ENCODE measurements at regions not wholly inside any gene's neighbourhood (a gene's known extent, or its start where the extent isn't known, plus 50 kb on each side); places are given as distances from the start of the nearest gene placed in this dataset.
"Not testable (repeated sequence)": the region's sequence is repeated elsewhere in the genome, so short reads cannot be mapped to it uniquely, and the experiment has no call there.

DNA sequence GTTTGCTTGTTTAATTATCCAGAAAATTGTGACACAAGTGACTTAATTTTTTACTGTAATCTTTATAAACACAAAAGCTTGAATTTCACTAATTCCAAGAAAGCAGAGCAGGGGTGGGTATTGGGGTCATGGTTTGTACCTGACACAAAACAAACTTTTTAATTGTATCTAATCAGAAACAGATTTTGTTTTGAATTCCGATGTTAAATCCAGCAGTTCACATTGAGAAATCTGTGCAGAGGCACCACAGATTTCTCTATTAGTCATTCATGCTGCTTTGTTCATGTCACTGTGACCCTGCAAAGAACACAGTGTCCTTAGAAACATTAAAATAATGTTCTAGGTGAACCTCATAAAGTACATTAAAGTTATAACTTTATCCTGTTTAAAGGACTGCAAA is 443.4 kb downstream of the NYAP2 start:
- Mint-ChIP-seq H3K27me3 (peaks cover 5% of the 10 kb centered on the region), H3K27ac (no peak overlapping the region), H3K9me3 (peaks cover 4% of the 10 kb centered on the region), H3K4me1 (ENCODE audit: low read depth) (no peaks in the 10 kb centered on the region), H3K36me3 (ENCODE audit: low read depth) (no peaks in the 10 kb centered on the region), H3K4me3 (no peak overlapping the region)

DNA sequence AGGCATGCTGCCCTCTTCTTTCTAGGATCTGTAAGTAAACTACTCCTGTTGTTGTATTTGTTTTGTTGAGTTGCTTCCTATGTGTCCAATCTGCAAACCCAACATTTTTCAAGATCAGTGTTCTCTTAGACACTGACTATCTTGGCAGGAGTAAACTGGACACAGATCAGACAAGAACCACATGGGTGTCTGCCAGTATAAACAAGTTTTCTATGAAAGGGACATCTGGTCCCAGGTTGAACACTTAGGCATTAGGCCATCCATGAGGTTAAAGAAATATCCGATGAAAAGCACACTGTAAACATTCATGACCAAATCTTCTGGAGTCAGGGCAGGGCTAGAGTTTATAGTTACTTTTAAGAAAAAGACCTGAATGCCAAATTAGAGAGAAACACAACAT is 441.8 kb downstream of the NYAP2 start:
- Mint-ChIP-seq H3K9me3 (peaks cover 4% of the 10 kb centered on the region), H3K36me3 (ENCODE audit: low read depth) (no peaks in the 10 kb centered on the region), H3K4me3 (no peak overlapping the region), H3K27me3 (peaks cover 5% of the 10 kb centered on the region), H3K4me1 (ENCODE audit: low read depth) (no peaks in the 10 kb centered on the region), H3K27ac (no peak overlapping the region)

DNA sequence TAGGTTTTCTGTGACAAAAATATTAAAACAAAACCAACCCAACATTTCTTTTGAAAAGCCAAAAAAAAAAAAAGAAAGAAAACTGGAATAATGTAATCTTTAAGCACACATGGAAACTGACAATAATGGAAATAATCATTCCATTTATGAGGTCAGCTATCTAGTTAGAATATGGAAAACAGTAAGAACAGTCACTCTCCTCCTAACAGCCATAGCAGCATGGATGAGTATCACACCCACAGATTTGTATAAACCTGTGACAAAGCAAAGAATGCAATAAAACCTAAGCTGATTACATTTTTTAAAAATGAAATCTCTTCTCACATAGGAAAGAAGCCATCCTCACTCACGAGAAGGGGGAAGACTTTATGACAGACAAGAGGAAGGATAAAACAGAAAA is 437.8 kb downstream of the NYAP2 start:
- H3K9me3 Mint-ChIP-seq, result no peaks in the 10 kb centered on the region
- H3K36me3 Mint-ChIP-seq (ENCODE audit: low read depth), result no peaks in the 10 kb centered on the region
- peaks cover 9% of the 10 kb centered on the region for H3K27me3 Mint-ChIP-seq
- no peak overlapping the region for H3K4me3 Mint-ChIP-seq
- no peaks in the 10 kb centered on the region for H3K4me1 Mint-ChIP-seq (ENCODE audit: low read depth)
- no peak overlapping the region for H3K27ac Mint-ChIP-seq

DNA sequence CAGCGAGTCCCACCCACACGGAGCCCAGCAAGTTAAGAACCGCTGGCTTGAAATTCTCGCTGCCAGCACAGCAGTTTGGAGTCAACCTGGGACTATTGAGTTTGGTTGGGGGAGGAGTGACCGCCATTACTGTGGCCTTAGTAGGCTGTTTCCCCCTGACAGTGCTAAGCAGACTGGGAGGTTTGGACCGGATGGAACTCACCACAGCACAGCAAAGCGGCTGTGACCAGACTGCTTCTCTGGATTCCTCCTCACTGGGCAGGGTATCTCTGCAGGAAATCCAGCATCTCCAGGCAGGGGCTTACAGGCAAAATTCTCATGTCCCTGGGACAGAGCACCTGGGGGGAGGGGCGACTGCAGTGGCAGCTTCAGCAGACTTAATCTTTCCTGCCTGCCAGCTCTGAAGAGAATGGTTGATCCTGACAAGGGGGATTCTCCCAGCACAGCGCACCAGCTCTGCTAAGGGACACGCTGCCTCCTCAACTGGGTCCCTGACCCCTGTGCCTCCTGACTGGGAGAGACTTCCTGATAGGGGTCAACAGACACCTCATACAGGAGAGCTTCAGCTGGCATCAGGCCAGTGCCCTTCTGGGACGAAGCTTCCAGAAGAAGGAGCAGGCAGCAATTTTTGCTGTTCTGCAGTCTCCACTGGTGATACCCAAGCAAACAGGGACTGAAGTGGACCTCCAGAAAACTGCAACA is 425.4 kb downstream of the NYAP2 start:
- no peaks in the 10 kb centered on the region for H3K36me3 Mint-ChIP-seq (ENCODE audit: low read depth)
- H3K4me3 Mint-ChIP-seq, result no peak overlapping the region
- no peak overlapping the region for H3K27ac Mint-ChIP-seq
- H3K27me3 Mint-ChIP-seq, result no peaks in the 10 kb centered on the region
- H3K9me3 Mint-ChIP-seq, result peaks cover 12% of the 10 kb centered on the region
- no peaks in the 10 kb centered on the region for H3K4me1 Mint-ChIP-seq (ENCODE audit: low read depth)

DNA sequence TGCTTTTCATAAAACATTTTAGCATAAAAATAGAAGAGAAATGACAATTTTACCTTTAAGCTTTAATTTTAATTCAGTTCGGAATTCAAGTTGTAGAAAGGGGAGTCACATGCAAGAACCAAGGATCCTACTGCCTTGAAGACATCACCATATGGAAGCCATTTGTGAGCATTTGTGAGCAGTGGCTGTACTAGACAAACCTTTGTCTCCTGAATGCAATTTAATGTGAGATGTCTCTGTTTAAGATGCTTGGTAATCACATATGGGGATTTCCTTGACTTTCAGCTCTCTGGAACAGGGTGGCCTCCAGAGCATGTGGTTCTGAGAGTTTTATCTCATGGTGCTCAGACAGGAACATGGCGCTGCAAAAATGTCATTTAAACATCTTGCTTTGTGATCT is 421.8 kb downstream of the NYAP2 start:
- no peaks in the 10 kb centered on the region for H3K27me3 Mint-ChIP-seq
- no peaks in the 10 kb centered on the region for H3K4me1 Mint-ChIP-seq (ENCODE audit: low read depth)
- H3K4me3 Mint-ChIP-seq, result no peak overlapping the region
- H3K27ac Mint-ChIP-seq, result no peak overlapping the region
- peaks cover 12% of the 10 kb centered on the region for H3K9me3 Mint-ChIP-seq
- no peaks in the 10 kb centered on the region for H3K36me3 Mint-ChIP-seq (ENCODE audit: low read depth)

DNA sequence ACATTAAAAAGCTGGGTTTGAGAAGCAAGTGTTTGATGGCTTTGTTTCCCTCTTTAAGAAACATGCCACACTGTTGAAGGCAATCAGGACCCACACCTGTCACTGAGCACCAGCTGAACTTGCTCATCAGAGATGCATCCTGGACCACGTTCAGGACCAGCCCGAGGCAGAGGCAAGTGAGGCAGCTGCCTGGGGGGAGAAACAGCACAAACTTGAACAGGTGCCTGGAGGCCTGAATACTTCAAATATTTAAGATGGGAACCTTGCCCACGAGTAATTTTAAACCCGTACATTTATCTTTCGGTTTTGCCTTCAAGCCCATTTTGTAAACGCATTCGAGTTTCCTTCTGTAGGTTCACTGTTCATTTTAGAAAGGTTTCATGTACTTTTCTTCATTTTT is 421.3 kb downstream of the NYAP2 start:
- no peak overlapping the region for H3K27ac Mint-ChIP-seq
- peaks cover 8% of the 10 kb centered on the region for H3K9me3 Mint-ChIP-seq
- H3K27me3 Mint-ChIP-seq, result no peaks in the 10 kb centered on the region
- no peak overlapping the region for H3K4me3 Mint-ChIP-seq
- no peaks in the 10 kb centered on the region for H3K4me1 Mint-ChIP-seq (ENCODE audit: low read depth)
- no peaks in the 10 kb centered on the region for H3K36me3 Mint-ChIP-seq (ENCODE audit: low read depth)

DNA sequence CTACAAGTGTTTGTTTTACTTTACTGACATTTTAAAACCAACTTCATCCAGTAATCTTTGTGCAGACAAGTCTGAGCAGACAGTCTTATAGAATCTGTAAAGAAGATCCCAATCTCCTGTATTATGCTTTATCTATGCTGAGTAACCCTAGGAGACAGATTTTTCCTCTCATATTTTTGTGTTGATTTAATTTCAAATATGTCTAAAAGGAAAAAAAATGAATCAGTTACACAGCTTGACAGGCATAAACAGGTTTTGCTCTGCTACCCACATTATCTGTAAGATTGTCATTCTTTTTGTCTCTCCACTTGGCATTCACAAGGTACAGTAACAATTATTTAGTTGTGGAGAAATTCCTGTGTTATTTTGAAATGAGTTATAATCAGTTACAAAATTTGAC is 415.0 kb downstream of the NYAP2 start:
- H3K36me3 Mint-ChIP-seq (ENCODE audit: low read depth), result no peaks in the 10 kb centered on the region
- H3K27me3 Mint-ChIP-seq, result peaks cover 4% of the 10 kb centered on the region
- H3K9me3 Mint-ChIP-seq, result no peaks in the 10 kb centered on the region
- H3K4me3 Mint-ChIP-seq, result no peak overlapping the region
- no peaks in the 10 kb centered on the region for H3K4me1 Mint-ChIP-seq (ENCODE audit: low read depth)
- H3K27ac Mint-ChIP-seq, result no peak overlapping the region

DNA sequence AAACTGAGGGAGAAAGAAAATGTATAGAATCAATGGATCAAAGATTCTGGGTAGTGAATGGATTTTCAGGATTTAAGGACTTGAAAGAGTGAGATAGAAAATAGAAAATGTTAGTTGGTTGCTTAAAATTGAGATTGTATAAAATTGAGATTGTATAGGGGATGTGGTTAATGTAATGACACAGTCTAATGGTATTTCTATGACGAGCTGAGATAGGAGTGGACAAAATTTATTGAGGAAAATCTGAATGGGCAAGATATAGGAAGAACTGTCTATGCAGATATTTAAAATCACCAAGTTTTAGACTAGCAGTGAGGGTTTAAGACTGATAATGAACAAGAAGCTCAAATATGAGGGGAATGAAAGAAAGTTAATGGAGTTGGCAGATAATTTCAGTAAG is 406.6 kb downstream of the NYAP2 start:
- Mint-ChIP-seq H3K27me3 (peaks cover 6% of the 10 kb centered on the region), H3K4me3 (no peak overlapping the region), H3K9me3 (no peaks in the 10 kb centered on the region), H3K36me3 (ENCODE audit: low read depth) (no peaks in the 10 kb centered on the region), H3K27ac (no peak overlapping the region), H3K4me1 (ENCODE audit: low read depth) (no peaks in the 10 kb centered on the region)

DNA sequence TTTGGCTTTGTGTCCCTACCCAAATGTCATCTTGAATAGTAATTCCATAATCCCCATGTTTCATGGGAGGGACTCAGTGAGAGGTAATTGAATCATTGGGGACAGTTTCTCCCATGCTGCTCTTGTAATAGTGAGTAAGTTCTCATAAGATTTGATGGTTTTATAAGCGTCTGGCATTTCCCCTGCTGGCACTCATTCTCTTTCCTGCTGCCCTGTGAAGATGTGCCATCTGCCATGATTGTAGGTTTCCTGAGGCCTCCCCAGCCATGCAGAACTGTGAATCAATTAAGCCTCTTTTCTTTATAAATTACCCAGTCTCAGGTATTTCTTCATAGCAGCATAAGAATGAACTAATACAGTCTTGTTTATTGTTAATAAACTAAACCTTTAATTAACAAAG is 402.6 kb downstream of the NYAP2 start:
- H3K27me3 Mint-ChIP-seq; H3K36me3 Mint-ChIP-seq (ENCODE audit: low read depth); H3K4me3 Mint-ChIP-seq; H3K27ac Mint-ChIP-seq; H3K9me3 Mint-ChIP-seq; H3K4me1 Mint-ChIP-seq (ENCODE audit: low read depth): not testable (repeated sequence)

DNA sequence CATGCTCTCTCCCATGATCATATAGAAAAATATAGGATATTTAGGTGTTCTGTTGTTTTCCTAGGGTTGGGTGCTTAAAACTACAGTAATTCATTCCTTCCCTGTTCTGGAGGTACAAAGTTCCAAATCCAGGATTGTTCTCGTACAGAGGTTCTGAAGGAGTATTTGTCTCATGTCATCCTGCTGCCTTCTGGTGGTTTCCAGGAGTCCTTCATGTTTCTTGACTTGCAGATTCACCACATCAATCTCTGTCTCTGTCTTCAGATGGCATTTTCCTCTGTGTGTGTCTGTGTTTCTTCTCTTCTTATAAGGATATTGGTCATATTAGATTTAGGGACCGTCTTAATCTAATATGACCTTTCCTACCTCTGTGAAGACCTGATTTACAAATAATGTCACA is 397.9 kb downstream of the NYAP2 start:
- Mint-ChIP-seq H3K36me3 (ENCODE audit: low read depth) (no peaks in the 10 kb centered on the region), H3K27ac (no peak overlapping the region), H3K27me3 (peaks cover 11% of the 10 kb centered on the region), H3K9me3 (no peaks in the 10 kb centered on the region), H3K4me3 (no peak overlapping the region), H3K4me1 (ENCODE audit: low read depth) (no peaks in the 10 kb centered on the region)

DNA sequence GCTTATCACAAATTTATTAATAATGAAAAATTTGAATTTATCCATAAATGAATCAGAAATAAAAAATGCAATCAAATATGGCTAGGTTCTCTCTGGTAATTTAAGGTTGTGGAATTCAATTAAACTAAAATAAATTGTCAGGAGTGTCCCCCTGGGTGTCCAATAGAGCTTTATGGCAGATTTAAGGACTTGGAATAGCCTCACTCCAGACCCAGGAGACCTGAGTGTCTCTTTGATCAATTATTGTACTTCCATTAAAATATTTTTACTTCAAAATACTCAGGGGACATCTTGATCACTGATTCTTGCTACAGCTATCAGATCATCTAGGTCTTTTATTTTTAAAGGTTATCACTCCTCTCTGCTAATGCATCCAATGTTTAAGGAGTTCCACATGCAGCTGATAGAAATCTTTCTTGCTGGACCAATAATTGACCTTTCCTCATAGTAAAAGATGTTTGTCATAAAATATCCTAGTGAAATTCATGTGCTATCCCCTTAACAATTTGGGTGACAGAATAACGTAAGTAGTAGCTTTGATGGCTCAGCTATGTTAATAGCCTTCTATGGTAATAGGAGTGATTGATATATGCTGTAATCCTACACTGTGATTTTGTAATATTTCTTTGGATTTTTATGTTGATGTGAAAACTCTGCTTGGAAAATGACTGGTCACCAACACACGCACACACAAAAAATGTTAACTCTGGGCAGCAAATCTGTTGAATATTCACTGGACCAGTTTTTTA is 395.3 kb downstream of the NYAP2 start:
- H3K4me3 Mint-ChIP-seq, result no peak overlapping the region
- no peaks in the 10 kb centered on the region for H3K4me1 Mint-ChIP-seq (ENCODE audit: low read depth)
- H3K9me3 Mint-ChIP-seq, result no peaks in the 10 kb centered on the region
- H3K27ac Mint-ChIP-seq, result no peak overlapping the region
- H3K36me3 Mint-ChIP-seq (ENCODE audit: low read depth), result no peaks in the 10 kb centered on the region
- peaks cover 4% of the 10 kb centered on the region for H3K27me3 Mint-ChIP-seq

DNA sequence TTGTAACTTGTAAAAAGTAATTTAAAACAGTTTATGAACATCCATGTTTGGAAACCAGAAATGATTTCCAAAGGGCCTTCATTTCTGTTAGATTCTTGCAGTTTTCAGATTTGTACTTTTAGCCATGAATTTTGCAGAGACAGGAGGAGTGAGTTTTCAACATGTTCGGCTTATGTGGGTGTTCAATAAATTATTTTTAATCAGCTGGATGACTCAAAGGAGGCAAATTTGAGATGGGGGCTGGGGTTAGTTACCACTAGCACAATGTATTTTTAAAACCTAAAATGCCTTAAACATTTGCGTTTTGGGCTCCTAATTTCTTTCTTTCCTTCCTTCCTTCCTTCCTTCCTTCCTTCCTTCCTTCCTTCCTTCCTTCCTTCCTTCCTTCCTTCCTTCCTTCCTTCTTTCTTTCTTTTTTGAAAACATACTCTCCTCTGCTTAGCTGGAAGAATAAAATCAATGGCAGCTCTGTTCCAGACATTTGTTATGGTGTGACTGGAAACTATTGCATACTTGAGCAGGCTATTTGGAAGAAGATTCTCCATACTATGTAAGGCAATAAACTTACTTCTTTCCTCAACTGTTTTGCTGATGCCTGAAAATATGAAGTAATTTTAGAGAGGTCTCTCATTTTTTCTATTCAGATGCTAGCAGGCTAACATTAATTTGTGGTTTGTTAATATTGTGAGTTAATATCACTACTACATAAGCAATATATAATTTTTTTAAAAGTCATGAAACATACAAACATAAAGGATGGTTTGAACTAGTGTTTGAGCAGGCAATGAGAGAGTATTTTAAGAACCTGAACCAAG is 394.4 kb downstream of the NYAP2 start:
- no peak overlapping the region for H3K27ac Mint-ChIP-seq
- no peaks in the 10 kb centered on the region for H3K4me1 Mint-ChIP-seq (ENCODE audit: low read depth)
- no peaks in the 10 kb centered on the region for H3K9me3 Mint-ChIP-seq
- H3K4me3 Mint-ChIP-seq, result no peak overlapping the region
- no peaks in the 10 kb centered on the region for H3K36me3 Mint-ChIP-seq (ENCODE audit: low read depth)
- H3K27me3 Mint-ChIP-seq, result peaks cover 4% of the 10 kb centered on the region

DNA sequence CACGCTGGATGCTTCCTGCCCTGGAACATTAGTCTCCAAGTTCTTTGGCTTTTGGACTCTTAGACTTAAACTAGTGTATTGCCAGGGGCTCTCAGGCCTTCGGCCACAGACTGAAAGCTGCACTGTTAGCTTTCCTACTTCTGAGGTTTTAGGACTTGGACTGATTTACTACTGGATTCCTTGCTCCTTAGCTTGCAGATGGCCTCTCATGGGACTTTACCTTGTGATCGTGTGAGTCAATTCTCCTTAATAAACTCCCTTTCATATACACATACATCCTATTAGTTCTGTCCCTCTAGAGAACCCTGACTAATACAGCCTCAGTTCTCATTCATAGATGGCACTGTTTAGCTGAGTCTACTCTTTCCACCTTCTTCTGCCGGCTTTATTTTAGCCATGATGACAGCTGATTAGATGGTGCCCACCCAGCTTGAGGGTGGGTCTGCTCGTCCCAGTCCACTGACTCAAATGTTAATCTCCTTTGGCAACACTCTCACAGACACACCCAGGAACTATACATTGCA is 389.1 kb downstream of the NYAP2 start:
- H3K4me3 Mint-ChIP-seq, result no peak overlapping the region

DNA sequence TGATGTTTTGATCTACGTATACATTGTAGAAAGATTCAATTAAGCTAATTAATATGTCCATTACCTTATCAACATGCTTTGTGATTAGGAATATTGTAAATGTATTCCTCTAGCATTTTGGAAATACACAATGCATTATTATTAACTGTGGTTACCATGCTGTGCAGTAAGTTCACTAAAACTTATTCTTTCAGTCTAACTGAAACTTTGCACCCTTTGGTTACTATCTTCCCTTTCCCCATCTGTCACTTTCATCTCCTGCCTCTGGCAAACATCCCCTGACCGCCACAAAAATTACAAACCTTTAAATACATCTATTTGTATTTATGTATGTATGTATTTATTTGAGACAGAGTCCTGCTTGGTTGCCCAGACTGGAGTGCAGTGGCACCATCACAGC is 388.0 kb downstream of the NYAP2 start:
- Mint-ChIP-seq H3K36me3 (ENCODE audit: low read depth) (no peaks in the 10 kb centered on the region), H3K27me3 (peaks cover 4% of the 10 kb centered on the region), H3K4me1 (ENCODE audit: low read depth) (no peaks in the 10 kb centered on the region), H3K9me3 (peaks cover 4% of the 10 kb centered on the region), H3K27ac (no peak overlapping the region), H3K4me3 (no peak overlapping the region)

More for the DNA sequence above, 389.1 kb downstream of the NYAP2 start:
- H3K27ac Mint-ChIP-seq, result no peak overlapping the region
- H3K9me3 Mint-ChIP-seq, result peaks cover 4% of the 10 kb centered on the region
- H3K4me1 Mint-ChIP-seq (ENCODE audit: low read depth), result no peaks in the 10 kb centered on the region
- no peaks in the 10 kb centered on the region for H3K36me3 Mint-ChIP-seq (ENCODE audit: low read depth)
- peaks cover 4% of the 10 kb centered on the region for H3K27me3 Mint-ChIP-seq

DNA sequence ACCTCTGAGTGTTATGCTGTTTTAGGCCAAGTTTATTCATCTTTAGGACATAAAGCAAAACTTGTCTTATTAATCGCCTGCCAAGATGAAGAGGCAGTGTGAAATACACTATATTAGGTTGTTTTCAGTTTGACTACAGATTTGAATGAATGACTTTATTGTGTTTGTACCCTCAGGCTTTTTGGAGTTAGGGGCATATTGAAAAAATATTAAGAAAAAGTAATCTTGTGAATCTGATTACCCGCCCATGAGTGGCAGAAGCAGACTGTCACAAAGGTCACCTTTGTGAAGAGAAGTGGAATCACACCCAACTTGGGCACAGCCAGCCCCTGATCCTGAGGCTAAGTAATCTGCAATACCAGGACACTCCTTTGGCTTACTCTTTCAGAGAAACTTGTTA is 382.5 kb downstream of the NYAP2 start:
- Mint-ChIP-seq H3K4me1 (ENCODE audit: low read depth) (no peaks in the 10 kb centered on the region), H3K27ac (no peak overlapping the region), H3K4me3 (no peak overlapping the region), H3K9me3 (peaks cover 4% of the 10 kb centered on the region), H3K27me3 (peaks cover 4% of the 10 kb centered on the region), H3K36me3 (ENCODE audit: low read depth) (no peaks in the 10 kb centered on the region)
